H1 (cell line): ENCODE measurements at regions not wholly inside any gene's neighbourhood (a gene's known extent, or its start where the extent isn't known, plus 50 kb on each side); places are given as distances from the start of the nearest gene placed in this dataset.
A peak's percentile ranks its signal among the peaks of the same experiment; 100 is the strongest.

ENCODE experiments used
- CHD2 ChIP-seq: IDR thresholded peaks from 2 replicates; pipeline ENCODE4 v1.6.1; 2012; ENCODE audit warnings: low read length, improper control_type of control experiment
- GTF2F1 ChIP-seq: IDR thresholded peaks from 2 replicates; pipeline ENCODE4 v1.6.1; 2012; ENCODE audit warnings: low read depth, low read length, improper control_type of control experiment, borderline replicate concordance
- HDAC2 ChIP-seq, 2 experiments: fragments of 300-600 bp in 1 of 2; sonication (generic) in 1 of 2; IDR thresholded peaks; 2 replicates each; pipeline ENCODE4 v1.6.1; 2011 to 2012; ENCODE audit warnings: low read depth in 2 of 2, low read length in 2 of 2, mild to moderate bottlenecking in 2 of 2, moderate library complexity in 2 of 2, borderline replicate concordance in 1 of 2, inconsistent platforms in 1 of 2
- HDAC6 ChIP-seq: IDR thresholded peaks from one replicate; pipeline ENCODE4 v1.7.1; 2012; ENCODE audit warnings: low read depth, mild to moderate bottlenecking, inconsistent platforms, low read length, moderate library complexity
- JUND ChIP-seq: IDR thresholded peaks from 2 replicates; pipeline ENCODE4 v1.6.1; 2011; ENCODE audit warnings: mild to moderate bottlenecking, improper control_type of control experiment, low read length
- MAFK ChIP-seq: IDR thresholded peaks from 2 replicates; pipeline ENCODE4 v1.6.1; 2012; ENCODE audit warnings: low read depth, mild to moderate bottlenecking, improper control_type of control experiment, low read length
- NANOG ChIP-seq: IDR thresholded peaks from 2 replicates; pipeline ENCODE4 v1.6.1; 2011; ENCODE audit warnings: low read length, low read depth, mild to moderate bottlenecking, inconsistent platforms; ENCODE audit not compliant: insufficient read depth, poor library complexity, severe bottlenecking
- PHF8 ChIP-seq: fragments of 200-600 bp; sonication (generic); conservative IDR thresholded peaks from 2 replicates; pipeline ENCODE4 v1.7.1; 2012; ENCODE audit warnings: low read depth, mild to moderate bottlenecking, inconsistent platforms, low read length, moderate library complexity
- SP1 ChIP-seq: IDR thresholded peaks from 2 replicates; pipeline ENCODE4 v1.6.1; 2011; ENCODE audit warnings: low read depth, low read length
- SP4 ChIP-seq: IDR thresholded peaks from 2 replicates; pipeline ENCODE4 v1.6.1; 2012; ENCODE audit warnings: low read length, inconsistent platforms
- TBP ChIP-seq: IDR thresholded peaks from 2 replicates; pipeline ENCODE4 v1.6.1; 2011; ENCODE audit warnings: low read depth, low read length, improper control_type of control experiment
- TEAD4 ChIP-seq: IDR thresholded peaks from 2 replicates; pipeline ENCODE4 v1.6.1; 2012; ENCODE audit warnings: low read depth, low read length, inconsistent platforms, mixed read lengths
- TF ChIP-seq, protein P1 (sequence below): IDR thresholded peaks from 2 replicates; pipeline ENCODE4 v1.6.1; 2011; ENCODE audit warnings: low read depth, mild to moderate bottlenecking, low read length; ENCODE audit not compliant: insufficient read depth

DNA sequence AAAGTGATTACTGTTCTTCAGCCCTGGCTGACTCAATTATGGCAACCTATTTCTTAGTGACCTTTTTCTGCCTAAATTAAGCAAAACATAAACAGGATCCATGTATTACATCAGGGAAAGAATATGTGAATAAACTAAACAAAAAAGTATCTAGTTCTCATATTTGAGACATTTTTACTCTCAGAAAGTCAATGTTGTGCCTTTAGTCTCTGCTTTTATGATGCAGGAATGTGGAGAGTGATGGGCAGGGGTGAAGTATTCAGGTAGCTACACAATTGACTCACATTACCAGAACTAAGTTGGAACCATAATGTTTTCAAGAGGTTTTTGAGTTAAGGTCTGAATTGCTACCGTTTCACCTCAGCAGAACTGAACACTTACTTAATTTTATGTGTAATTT, 462.7 kb upstream of the CXADR start (continued):
- TF ChIP-seq HDAC2 (IDR thresholded peaks at IDR 0.05; ENCODE audit: borderline replicate concordance in 1 of 2, low read depth in 2 of 2, low read length in 2 of 2) = no peak
- no peak for TF ChIP-seq PHF8
- TF ChIP-seq MAFK = no peak
- TF ChIP-seq JUND = no peak
- TF ChIP-seq, protein P1, sequence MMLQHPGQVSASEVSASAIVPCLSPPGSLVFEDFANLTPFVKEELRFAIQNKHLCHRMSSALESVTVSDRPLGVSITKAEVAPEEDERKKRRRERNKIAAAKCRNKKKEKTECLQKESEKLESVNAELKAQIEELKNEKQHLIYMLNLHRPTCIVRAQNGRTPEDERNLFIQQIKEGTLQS = no peak
- no peak for TF ChIP-seq HDAC6
- no peak for TF ChIP-seq CHD2
- no peak for TF ChIP-seq TBP
- no peak for TF ChIP-seq SP4
- TF ChIP-seq TEAD4 = peak; percentile 77
- TF ChIP-seq GTF2F1 = no peak
- TF ChIP-seq NANOG = no peak
- TF ChIP-seq SP1 = no peak
